Endodermal cell (in vitro differentiated cells): ENCODE measurements at regions not wholly inside any gene's neighbourhood (a gene's known extent, or its start where the extent isn't known, plus 50 kb on each side); places are given as distances from the start of the nearest gene placed in this dataset.

Source experiments
- DNase-seq: peaks from one replicate; pipeline ENCODE4 v3.0.0-alpha.2; 2017
- H3K27ac ChIP-seq: 2 replicates; pipeline ENCODE4 v1.5.1; 2013; ENCODE audit warnings: mild to moderate bottlenecking, low read depth, low read length, moderate library complexity
- H3K27me3 ChIP-seq: 2 replicates; pipeline ENCODE4 v1.6.1; 2013; ENCODE audit warnings: mild to moderate bottlenecking, low read length, moderate library complexity; ENCODE audit not compliant: insufficient read depth, control insufficient read depth, poor library complexity, severe bottlenecking
- H3K36me3 ChIP-seq: 2 replicates; pipeline ENCODE4 v1.7.0; 2013; ENCODE audit warnings: mild to moderate bottlenecking, low read length, moderate library complexity; ENCODE audit not compliant: control insufficient read depth, insufficient read depth
- H3K4me1 ChIP-seq: one replicate; pipeline ENCODE4 v1.7.0; 2013; ENCODE audit warnings: low read length; ENCODE audit not compliant: control insufficient read depth, insufficient read depth
- H3K4me3 ChIP-seq: 2 replicates; pipeline ENCODE4 v1.5.1; 2013; ENCODE audit warnings: mild to moderate bottlenecking, low read length, moderate library complexity
- H3K9ac ChIP-seq: 2 replicates; pipeline ENCODE4 v1.6.1; 2013; ENCODE audit warnings: mild to moderate bottlenecking, low read length, moderate library complexity; ENCODE audit not compliant: poor library complexity, severe bottlenecking; ENCODE audit errors: extremely low read depth
- H3K9me3 ChIP-seq: 2 replicates; pipeline ENCODE4 v1.6.1; 2013; ENCODE audit warnings: mild to moderate bottlenecking, low read length, moderate library complexity; ENCODE audit not compliant: control insufficient read depth
- H3K27ac Mint-ChIP-seq: 2 replicates; pipeline ENCODE4 v1.8.0; 2020; ENCODE audit warnings: mixed read lengths
- H3K27me3 Mint-ChIP-seq: 2 replicates; pipeline ENCODE4 v1.8.0; 2021; ENCODE audit warnings: mild to moderate bottlenecking, mixed read lengths; ENCODE audit not compliant: insufficient read depth
- H3K36me3 Mint-ChIP-seq: 2 replicates; pipeline ENCODE4 v1.8.0; 2020; ENCODE audit warnings: low read depth, mixed read lengths
- H3K4me1 Mint-ChIP-seq: 2 replicates; pipeline ENCODE4 v1.8.0; 2020; ENCODE audit warnings: mixed read lengths
- H3K4me3 Mint-ChIP-seq: 2 replicates; pipeline ENCODE4 v1.8.0; 2020; ENCODE audit warnings: mild to moderate bottlenecking, moderate library complexity, mixed read lengths
- H3K9me3 Mint-ChIP-seq: 2 replicates; pipeline ENCODE4 v1.8.0; 2020; ENCODE audit warnings: mild to moderate bottlenecking, mixed read lengths
- CTCF ChIP-seq: fragments of 200-600 bp; sonication (generic); conservative IDR thresholded peaks from 2 replicates; pipeline ENCODE4 v1.5.0; 2021; ENCODE audit warnings: antibody characterized with exemption, mild to moderate bottlenecking
- WGBS, 2 experiments: methylation state at CpG; one replicate each; pipeline versions ENCODE4 v1.1.5 to v1.1.7; 2013; ENCODE audit warnings: missing lambda C conversion rate in 2 of 2, mixed read lengths in 1 of 2; ENCODE audit not compliant: insufficient coverage in 1 of 2, insufficient read length in 1 of 2; 5-methylcytosine and 5-hydroxymethylcytosine counted together

GRCh38 chr4:26020083-26020668, 106.2 kb downstream of the SMIM20 start:
- 74 to 83% methylated on average over 9 to 10 of the region's 10 CpGs for WGBS, 2 experiments
- H3K27me3 ChIP-seq, result no peaks in the 10 kb centered on the region
- H3K4me1 Mint-ChIP-seq, result peaks cover 4% of the 10 kb centered on the region
- no peak overlapping the region for H3K9ac ChIP-seq
- peaks cover 4% of the 10 kb centered on the region for H3K27me3 Mint-ChIP-seq
- no peaks in the 10 kb centered on the region for H3K4me1 ChIP-seq
- no peaks in the 10 kb centered on the region for H3K36me3 ChIP-seq
- H3K4me3 Mint-ChIP-seq, result no peak overlapping the region
- no peak for DNase-seq
- H3K9me3 ChIP-seq, result no peaks in the 10 kb centered on the region
- H3K9me3 Mint-ChIP-seq, result no peaks in the 10 kb centered on the region
- H3K36me3 Mint-ChIP-seq, result no peaks in the 10 kb centered on the region
- no peak overlapping the region for H3K27ac Mint-ChIP-seq
- TF ChIP-seq CTCF, result no peak
- no peak overlapping the region for H3K27ac ChIP-seq
- H3K4me3 ChIP-seq, result no peak overlapping the region

GRCh38 chr4:26020881-26021280, 106.9 kb downstream of the SMIM20 start:
- Mint-ChIP-seq H3K9me3 (no peaks in the 10 kb centered on the region), H3K27me3 (peaks cover 1% of the 10 kb centered on the region), H3K4me1 (peaks cover 4% of the 10 kb centered on the region), H3K4me3 (no peak overlapping the region), H3K27ac (no peak overlapping the region), H3K36me3 (no peaks in the 10 kb centered on the region)
- no peak for TF ChIP-seq CTCF
- H3K4me3 ChIP-seq, result no peak overlapping the region
- no peak for DNase-seq
- no peaks in the 10 kb centered on the region for H3K36me3 ChIP-seq
- no peak overlapping the region for H3K27ac ChIP-seq
- no peaks in the 10 kb centered on the region for H3K4me1 ChIP-seq
- WGBS, 2 experiments, result 83 to 92% methylated on average over 3 to 6 of the region's 6 CpGs
- H3K9ac ChIP-seq, result no peak overlapping the region
- H3K27me3 ChIP-seq, result no peaks in the 10 kb centered on the region
- H3K9me3 ChIP-seq, result no peaks in the 10 kb centered on the region

- H3K27me3 ChIP-seq, result no peaks in the 10 kb centered on the region
- H3K9me3 ChIP-seq, result no peaks in the 10 kb centered on the region
- Mint-ChIP-seq H3K4me1 (peaks cover 4% of the 10 kb centered on the region), H3K4me3 (no peak overlapping the region), H3K27ac (no peak overlapping the region), H3K9me3 (no peaks in the 10 kb centered on the region), H3K27me3 (peaks cover 2% of the 10 kb centered on the region), H3K36me3 (no peaks in the 10 kb centered on the region)
- no peak for DNase-seq
- no peak overlapping the region for H3K9ac ChIP-seq
- no peaks in the 10 kb centered on the region for H3K36me3 ChIP-seq
- TF ChIP-seq CTCF, result no peak
- 95 to 98% methylated on average over 7 to 8 of the region's 8 CpGs for WGBS, 2 experiments
- no peak overlapping the region for H3K27ac ChIP-seq
- H3K4me3 ChIP-seq, result no peak overlapping the region
- no peaks in the 10 kb centered on the region for H3K4me1 ChIP-seq
Observed at GRCh38 chr4:26021417-26022345, 107.7 kb downstream of the SMIM20 start.
